HG02870 (cell line): ENCODE measurements at regions not wholly inside any gene's neighbourhood (a gene's known extent, or its start where the extent isn't known, plus 50 kb on each side); places are given as distances from the start of the nearest gene placed in this dataset.
"Not testable (repeated sequence)": the region's sequence is repeated elsewhere in the genome, so short reads cannot be mapped to it uniquely, and the experiment has no call there.

Experiments
- ATAC-seq: cut with Tn5 transposase; IDR thresholded peaks from one replicate; pipeline ENCODE4 v1.9.1; 2021; ENCODE audit warnings: mild to moderate bottlenecking, moderate library complexity; ENCODE audit not compliant: unreplicated experiment

- ATAC-seq, result no peak
Measured at GRCh38 chr3:94323596-94323995, 260.7 kb downstream of the NSUN3 start.

GRCh38 chr3:94331831-94332230 lies 269.0 kb downstream of the NSUN3 start:
- ATAC-seq, result no peak

GRCh38 chr3:94336046-94336753 lies 273.3 kb downstream of the NSUN3 start:
- no peak for ATAC-seq

- ATAC-seq, result no peak
Measured at GRCh38 chr3:94345101-94345500, 282.2 kb downstream of the NSUN3 start.

- ATAC-seq, result no peak
Measured at GRCh38 chr3:94349310-94349878, 286.5 kb downstream of the NSUN3 start.

GRCh38 chr3:94356581-94356980 lies 293.7 kb downstream of the NSUN3 start:
- ATAC-seq, result no peak

GRCh38 chr3:94359996-94360395 lies 297.1 kb downstream of the NSUN3 start:
- no peak for ATAC-seq

- no peak for ATAC-seq
Measured at GRCh38 chr3:94360987-94361386, 298.1 kb downstream of the NSUN3 start.

GRCh38 chr3:94362393-94362792 lies 299.5 kb downstream of the NSUN3 start:
- no peak for ATAC-seq

GRCh38 chr3:94365006-94365405 lies 302.1 kb downstream of the NSUN3 start:
- no peak for ATAC-seq

- no peak for ATAC-seq
Measured at GRCh38 chr3:94372026-94372425, 309.2 kb downstream of the NSUN3 start.

GRCh38 chr3:94373456-94373855 lies 310.6 kb downstream of the NSUN3 start:
- no peak for ATAC-seq

GRCh38 chr3:94374439-94375161 lies 311.7 kb downstream of the NSUN3 start:
- ATAC-seq, result no peak

GRCh38 chr3:94377123-94377696 lies 314.3 kb downstream of the NSUN3 start:
- ATAC-seq, result not testable (repeated sequence)

GRCh38 chr3:94377863-94378262 lies 315.0 kb downstream of the NSUN3 start:
- not testable (repeated sequence) for ATAC-seq

GRCh38 chr3:94378322-94378721 lies 315.5 kb downstream of the NSUN3 start:
- no peak for ATAC-seq

GRCh38 chr3:94379264-94379663 lies 316.4 kb downstream of the NSUN3 start:
- no peak for ATAC-seq

GRCh38 chr3:94394885-94395284 lies 332.0 kb downstream of the NSUN3 start:
- ATAC-seq, result no peak

- no peak for ATAC-seq
Measured at GRCh38 chr3:94395851-94396250, 333.0 kb downstream of the NSUN3 start.

- no peak for ATAC-seq
Measured at GRCh38 chr3:94398036-94398435, 335.2 kb downstream of the NSUN3 start.

- ATAC-seq, result no peak
Measured at GRCh38 chr3:94401466-94401865, 338.6 kb downstream of the NSUN3 start.

- ATAC-seq, result no peak
Measured at GRCh38 chr3:94402126-94402525, 339.3 kb downstream of the NSUN3 start.
